GM19468 (cell line): ENCODE measurements at regions not wholly inside any gene's neighbourhood (a gene's known extent, or its start where the extent isn't known, plus 50 kb on each side); places are given as distances from the start of the nearest gene placed in this dataset.
"Not testable (repeated sequence)": the region's sequence is repeated elsewhere in the genome, so short reads cannot be mapped to it uniquely, and the experiment has no call there.

Source experiments
- ATAC-seq: cut with Tn5 transposase; IDR thresholded peaks from one replicate; pipeline ENCODE4 v1.9.1; 2021; ENCODE audit warnings: mild to moderate bottlenecking, moderate library complexity, moderate number of reproducible peaks; ENCODE audit not compliant: unreplicated experiment; ENCODE audit errors: extremely low read depth

- ATAC-seq = no peak
These were observed 115.6 kb upstream of the CDH5 start for GRCh38 chr16:66250686-66251431.

- no peak for ATAC-seq
These were observed 118.7 kb upstream of the CDH5 start for GRCh38 chr16:66247516-66248481.

- ATAC-seq = no peak
These were observed 120.6 kb upstream of the CDH5 start for GRCh38 chr16:66245868-66246267.

GRCh38 chr16:66245072-66245471, 121.4 kb upstream of the CDH5 start:
- no peak for ATAC-seq

GRCh38 chr16:66242672-66243071, 123.8 kb upstream of the CDH5 start:
- no peak for ATAC-seq

- ATAC-seq = not testable (repeated sequence)
These were observed 124.3 kb upstream of the CDH5 start for GRCh38 chr16:66242206-66242605.

GRCh38 chr16:66240631-66241395, 125.7 kb upstream of the CDH5 start:
- ATAC-seq = no peak

- ATAC-seq = no peak
These were observed 126.4 kb upstream of the CDH5 start for GRCh38 chr16:66240088-66240487.

GRCh38 chr16:66238696-66239095, 127.8 kb upstream of the CDH5 start:
- ATAC-seq = no peak

GRCh38 chr16:66236301-66236700, 130.2 kb upstream of the CDH5 start:
- no peak for ATAC-seq

GRCh38 chr16:66231452-66232160, 134.9 kb upstream of the CDH5 start:
- no peak for ATAC-seq

GRCh38 chr16:66229651-66230050, 136.8 kb upstream of the CDH5 start:
- ATAC-seq = no peak

GRCh38 chr16:66228792-66229191, 137.7 kb upstream of the CDH5 start:
- ATAC-seq = no peak

GRCh38 chr16:66227766-66228530, 138.5 kb upstream of the CDH5 start:
- no peak for ATAC-seq

GRCh38 chr16:66226762-66227161, 139.7 kb upstream of the CDH5 start:
- no peak for ATAC-seq

- no peak for ATAC-seq
These were observed 140.8 kb upstream of the CDH5 start for GRCh38 chr16:66225696-66226095.

GRCh38 chr16:66224626-66225025, 141.9 kb upstream of the CDH5 start:
- no peak for ATAC-seq

GRCh38 chr16:66224186-66224585, 142.3 kb upstream of the CDH5 start:
- ATAC-seq = no peak

- no peak for ATAC-seq
These were observed 143.2 kb upstream of the CDH5 start for GRCh38 chr16:66223176-66223780.
